SIG-M5 treated with dmso at 0.1 percent for 504 hours (cell line): ENCODE measurements at regions not wholly inside any gene's neighbourhood (a gene's known extent, or its start where the extent isn't known, plus 50 kb on each side); places are given as distances from the start of the nearest gene placed in this dataset.

Source experiments
- DNase-seq: peaks from one replicate; lab custom pipeline; 2025; ENCODE audit not compliant: unreplicated experiment; lab: John Stamatoyannopoulos, UW

DNA sequence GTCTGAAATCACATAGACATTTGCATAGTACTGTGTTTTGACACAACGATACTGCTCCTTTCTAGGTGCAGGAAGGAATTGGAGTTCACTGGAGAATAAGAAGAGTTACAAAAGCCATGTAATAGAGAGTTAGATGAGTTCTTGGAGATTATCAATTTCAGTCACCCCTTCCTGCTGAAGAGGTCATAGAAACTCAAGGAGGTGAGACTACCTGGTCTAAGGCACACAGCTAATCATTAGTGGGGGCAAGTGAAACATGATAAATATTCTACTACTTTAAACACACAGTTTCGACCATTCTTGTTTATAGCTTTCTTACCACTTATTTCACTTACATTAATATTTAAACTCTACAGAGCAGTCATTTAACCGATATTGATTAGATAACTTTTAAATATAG, 286.9 kb upstream of the NXPH2 start:
- no peak for DNase-seq

- DNase-seq = no peak
Measured at GRCh38 chr2:139064159-139064558, 284.0 kb upstream of the NXPH2 start.

DNA sequence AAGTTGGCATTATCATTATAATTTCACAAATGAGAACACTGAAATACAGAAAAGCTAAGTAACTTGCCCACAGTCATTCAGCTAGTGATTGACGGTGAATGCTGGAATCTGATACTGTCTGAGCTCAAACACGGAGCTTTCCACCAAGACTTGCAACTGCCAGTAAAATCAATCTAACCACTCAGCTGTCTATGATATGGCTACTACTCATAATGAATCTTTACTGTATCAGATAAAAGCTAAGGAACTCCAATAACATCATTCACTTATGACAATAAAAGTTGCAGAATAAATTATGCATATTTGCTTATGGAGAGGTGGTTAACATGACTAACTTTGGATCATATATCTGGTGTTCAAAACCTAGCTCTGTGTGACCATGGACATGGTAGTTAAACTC, 279.4 kb upstream of the NXPH2 start:
- DNase-seq = no peak

- no peak for DNase-seq
Measured at GRCh38 chr2:139055202-139055601, 275.0 kb upstream of the NXPH2 start.

DNA sequence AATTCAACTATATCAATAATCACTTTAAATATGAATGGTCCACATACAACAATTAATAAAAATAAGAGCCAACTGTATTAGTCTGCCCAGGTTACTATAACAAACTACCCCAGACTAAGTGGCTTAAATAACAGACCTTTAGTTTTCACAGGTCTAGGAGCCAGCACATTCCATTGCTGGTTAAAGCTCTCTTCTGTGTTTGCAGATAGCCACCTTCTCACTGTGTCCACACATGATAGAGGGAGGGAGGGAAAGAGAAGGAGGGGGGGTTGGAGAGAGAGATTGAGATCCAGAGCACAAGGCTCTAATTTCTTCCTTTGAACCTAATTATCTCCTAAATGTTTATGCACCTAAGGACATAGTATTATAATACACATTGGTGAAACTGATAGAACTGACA, 267.8 kb upstream of the NXPH2 start:
- DNase-seq = no peak

GRCh38 chr2:139045524-139045923, 265.3 kb upstream of the NXPH2 start:
- DNase-seq = no peak

GRCh38 chr2:139034064-139034463, 253.9 kb upstream of the NXPH2 start:
- no peak for DNase-seq

DNA sequence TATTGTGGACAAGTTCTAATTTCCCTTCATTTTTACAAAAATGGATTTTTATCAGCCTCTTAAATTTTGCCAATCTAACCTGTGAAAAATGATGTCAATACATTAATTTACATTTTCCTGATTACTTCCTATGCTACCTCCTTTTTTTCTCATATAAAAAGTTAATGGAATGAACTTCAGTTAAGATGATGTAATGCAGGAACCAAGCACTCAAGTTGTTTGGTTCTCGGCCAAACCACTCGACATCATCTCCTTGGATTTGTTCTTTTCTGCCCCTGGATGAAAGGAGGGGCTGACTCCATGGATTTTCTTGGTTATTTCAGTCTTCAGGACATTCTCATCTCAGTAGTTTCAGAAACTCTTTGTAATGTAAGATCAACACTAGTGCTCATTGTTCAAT, 253.1 kb upstream of the NXPH2 start:
- no peak for DNase-seq

DNA sequence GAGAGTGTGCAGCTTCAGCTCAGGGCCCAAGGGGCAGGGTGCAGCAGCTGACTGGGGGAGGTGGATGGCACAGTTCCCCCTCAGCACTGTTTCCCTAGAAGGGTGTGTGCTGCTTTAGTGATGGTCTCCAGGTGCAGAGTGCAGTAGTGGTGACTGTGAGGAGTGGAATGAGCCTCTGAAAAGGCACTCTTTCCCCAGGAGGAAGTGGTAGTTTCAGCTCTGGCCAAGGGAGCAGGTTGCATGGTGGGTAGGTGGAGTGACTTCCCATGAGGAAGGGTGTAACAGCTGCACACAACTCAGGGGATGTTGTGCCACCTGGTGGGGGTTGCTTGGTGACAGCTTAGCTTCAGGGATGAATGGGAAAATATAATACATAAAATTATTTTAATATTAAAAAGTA, 251.5 kb upstream of the NXPH2 start:
- peak; percentile 1 for DNase-seq

- no peak for DNase-seq
Measured at GRCh38 chr2:139020287-139020686, 240.1 kb upstream of the NXPH2 start.

DNA sequence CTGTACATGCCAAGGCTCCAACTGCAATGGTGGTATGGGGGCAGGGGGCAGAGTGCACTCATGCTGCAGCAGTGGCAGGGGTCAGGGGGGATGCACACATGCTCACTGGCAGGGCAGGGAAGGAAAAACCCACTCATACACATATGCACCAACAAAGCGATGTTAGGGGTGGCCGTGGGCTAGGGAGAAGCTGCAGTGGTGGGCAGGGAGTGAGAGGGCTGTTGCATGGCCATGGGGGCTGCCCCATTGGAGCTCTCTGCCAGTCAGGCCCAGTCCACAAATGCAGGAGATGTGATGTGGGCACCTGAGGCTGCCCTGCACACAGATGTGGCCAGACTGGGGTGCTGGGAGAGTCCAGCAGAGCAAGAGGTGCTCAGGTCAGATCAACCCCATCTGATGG, 238.1 kb upstream of the NXPH2 start:
- DNase-seq = no peak

DNA sequence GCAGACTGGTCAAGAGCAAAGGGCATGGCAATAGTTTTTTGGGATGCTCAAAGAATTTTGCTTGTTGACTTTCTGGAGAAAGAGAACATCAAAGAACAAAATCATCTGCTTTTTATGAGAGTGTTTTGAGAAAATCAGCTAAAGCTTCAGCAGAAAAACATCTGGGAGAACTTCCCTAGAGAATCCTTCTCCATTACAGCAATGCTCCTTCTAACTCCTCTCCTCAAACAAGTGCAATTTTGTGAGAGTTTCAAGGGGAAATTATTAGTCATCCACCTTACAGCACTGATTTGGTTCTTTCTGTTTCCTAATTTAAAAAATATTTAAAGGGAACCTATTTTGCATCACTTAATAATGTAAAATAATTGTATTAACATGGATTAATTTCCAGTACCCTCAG, 226.9 kb upstream of the NXPH2 start:
- DNase-seq = no peak

DNA sequence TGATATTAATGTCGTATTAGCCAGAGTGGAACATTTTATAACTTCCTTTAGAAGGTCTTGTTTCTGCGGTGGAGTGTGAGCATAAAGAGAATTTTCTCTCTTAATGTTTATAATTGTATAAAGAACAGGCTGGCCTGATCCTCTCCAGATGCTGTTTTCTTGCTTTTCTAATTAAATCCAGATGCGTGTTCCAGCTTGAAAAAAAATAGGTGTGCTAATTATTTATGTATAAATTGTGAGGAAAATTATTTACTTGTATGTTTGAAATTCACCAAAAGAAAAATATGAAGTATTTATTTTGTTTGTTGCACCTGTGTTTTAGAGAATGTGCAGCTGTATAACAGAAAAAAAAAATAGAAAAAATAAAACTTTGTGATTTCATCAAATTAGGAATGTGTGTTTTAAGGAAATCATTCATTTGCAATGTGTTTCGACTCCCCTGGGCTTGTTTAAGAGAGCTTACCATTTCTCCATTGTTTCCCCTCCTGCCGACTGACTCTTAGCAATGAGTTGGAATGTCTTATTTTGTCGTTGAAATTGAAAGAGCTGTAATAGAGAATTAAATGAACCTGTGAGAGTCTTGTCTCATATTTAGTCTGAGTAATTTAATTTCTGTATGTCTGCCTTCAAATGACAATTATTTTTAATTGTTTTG, 220.1 kb upstream of the NXPH2 start:
- no peak for DNase-seq

GRCh38 chr2:138997856-138998517, 217.8 kb upstream of the NXPH2 start:
- no peak for DNase-seq

- DNase-seq = no peak
Measured at GRCh38 chr2:138997346-138997745, 217.2 kb upstream of the NXPH2 start.

DNA sequence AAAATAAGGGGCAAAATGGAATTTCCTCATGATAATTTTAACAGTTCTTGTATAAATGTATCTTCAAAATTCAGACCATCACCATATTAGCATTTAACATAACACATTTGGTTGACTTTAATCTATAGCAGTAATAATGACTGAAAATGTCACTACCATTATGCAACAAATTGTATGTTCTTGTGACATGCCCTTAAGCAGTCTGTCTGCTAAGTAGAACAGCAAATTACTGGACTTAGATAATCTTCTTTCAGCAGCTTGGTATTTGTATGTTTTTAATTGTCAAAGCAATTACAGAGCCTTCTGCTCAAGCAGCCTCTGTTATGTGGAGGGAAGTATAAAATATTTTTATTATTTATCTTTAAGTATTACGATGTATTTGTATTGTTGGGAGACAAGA, 214.3 kb upstream of the NXPH2 start:
- DNase-seq = no peak

- no peak for DNase-seq
Measured at GRCh38 chr2:138985881-138986280, 205.7 kb upstream of the NXPH2 start.

- DNase-seq = no peak
Measured at GRCh38 chr2:138979131-138979785, 199.1 kb upstream of the NXPH2 start.

- no peak for DNase-seq
Measured at GRCh38 chr2:138974651-138975050, 194.5 kb upstream of the NXPH2 start.

GRCh38 chr2:138964418-138964817, 184.2 kb upstream of the NXPH2 start:
- DNase-seq = no peak

- no peak for DNase-seq
Measured at GRCh38 chr2:138962686-138963085, 182.5 kb upstream of the NXPH2 start.

- DNase-seq = no peak
Measured at GRCh38 chr2:138960191-138960590, 180.0 kb upstream of the NXPH2 start.

- no peak for DNase-seq
Measured at GRCh38 chr2:138959031-138959430, 178.8 kb upstream of the NXPH2 start.
